BE2C (cell line): ENCODE measurements at regions not wholly inside any gene's neighbourhood (a gene's known extent, or its start where the extent isn't known, plus 50 kb on each side); places are given as distances from the start of the nearest gene placed in this dataset.
A peak's percentile ranks its signal among the peaks of the same experiment; 100 is the strongest.

Experiments used
- DNase-seq: peaks from one replicate; pipeline ENCODE4 v3.0.0-alpha.2; 2020
- H3K27me3 ChIP-seq: fragments of 250-450 bp; sonication (Bioruptor Pico); 2 replicates; pipeline ENCODE4 v1.5.1; 2020; ENCODE audit warnings: mild to moderate bottlenecking
- H3K36me3 ChIP-seq: fragments of 250-450 bp; sonication (Bioruptor Pico); 2 replicates; pipeline ENCODE4 v1.5.1; 2020; ENCODE audit warnings: mild to moderate bottlenecking
- H3K4me1 ChIP-seq: fragments of 250-450 bp; sonication (Bioruptor Pico); 2 replicates; pipeline ENCODE4 v1.5.1; 2020
- H3K4me3 ChIP-seq: 2 replicates; pipeline ENCODE4 v1.5.1; 2011; ENCODE audit warnings: low read depth, low read length
- H3K9me3 ChIP-seq: fragments of 250-450 bp; sonication (Bioruptor Pico); 2 replicates; pipeline ENCODE4 v1.5.1; 2020
- CTCF ChIP-seq: IDR thresholded peaks from 2 replicates; pipeline ENCODE4 v1.5.1; 2012; ENCODE audit warnings: mild to moderate bottlenecking, low read depth, low read length

GRCh38 chr9:95775191-95775590, 100.3 kb upstream of the ERCC6L2 start:
- Histone ChIP-seq H3K36me3 (no peaks in the 10 kb centered on the region), H3K9me3 (no peaks in the 10 kb centered on the region), H3K4me3 (no peak overlapping the region), H3K4me1 (peaks cover 2% of the 10 kb centered on the region; the same call in 1 of the 2 replicates), H3K27me3 (no peaks in the 10 kb centered on the region)
- no peak for TF ChIP-seq CTCF
- no peak for DNase-seq

GRCh38 chr9:95773053-95773418, 102.5 kb upstream of the ERCC6L2 start:
- no peaks in the 10 kb centered on the region for H3K9me3 ChIP-seq
- H3K36me3 ChIP-seq = no peaks in the 10 kb centered on the region
- TF ChIP-seq CTCF = no peak
- H3K4me3 ChIP-seq = no peak overlapping the region
- no peaks in the 10 kb centered on the region for H3K27me3 ChIP-seq
- H3K4me1 ChIP-seq = peaks cover 5% of the 10 kb centered on the region; the same call in 1 of the 2 replicates
- no peak for DNase-seq

GRCh38 chr9:95772320-95773052, 103.0 kb upstream of the ERCC6L2 start:
- H3K9me3 ChIP-seq = no peaks in the 10 kb centered on the region
- no peaks in the 10 kb centered on the region for H3K36me3 ChIP-seq
- H3K4me1 ChIP-seq = peaks cover 5% of the 10 kb centered on the region; the same call in 1 of the 2 replicates
- no peak for DNase-seq
- H3K27me3 ChIP-seq = no peaks in the 10 kb centered on the region
- H3K4me3 ChIP-seq = no peak overlapping the region
- TF ChIP-seq CTCF = no peak

- peaks cover 5% of the 10 kb centered on the region; the same call in 1 of the 2 replicates for H3K4me1 ChIP-seq
- no peak for TF ChIP-seq CTCF
- no peak overlapping the region for H3K4me3 ChIP-seq
Measured at GRCh38 chr9:95771556-95772246, 103.8 kb upstream of the ERCC6L2 start.

GRCh38 chr9:95770653-95771131, 104.8 kb upstream of the ERCC6L2 start:
- Histone ChIP-seq H3K36me3 (no peaks in the 10 kb centered on the region), H3K9me3 (no peaks in the 10 kb centered on the region), H3K4me3 (no peak overlapping the region), H3K4me1 (peaks cover 5% of the 10 kb centered on the region; the same call in 1 of the 2 replicates), H3K27me3 (no peaks in the 10 kb centered on the region)
- no peak for TF ChIP-seq CTCF
- DNase-seq = peak; percentile 86

More at GRCh38 chr9:95771556-95772246, 103.8 kb upstream of the ERCC6L2 start:
- Histone ChIP-seq H3K36me3 (no peaks in the 10 kb centered on the region), H3K27me3 (no peaks in the 10 kb centered on the region), H3K9me3 (no peaks in the 10 kb centered on the region)
- no peak for DNase-seq
